Activated naive CD4-positive, alpha-beta T cell treated with anti-CD3 and anti-CD28 coated beads, Interleukin-2, amount 50 U/mL, for 24 hours (primary cell): ENCODE measurements at regions not wholly inside any gene's neighbourhood (a gene's known extent, or its start where the extent isn't known, plus 50 kb on each side); places are given as distances from the start of the nearest gene placed in this dataset.
A peak's percentile ranks its signal among the peaks of the same experiment; 100 is the strongest.

Experiments used
- H3K27ac Mint-ChIP-seq: one replicate; pipeline ENCODE4 v1.8.0; 2021; ENCODE audit warnings: mild to moderate bottlenecking, mixed read lengths
- H3K27me3 Mint-ChIP-seq: one replicate; pipeline ENCODE4 v1.8.0; 2021; ENCODE audit warnings: mixed read lengths
- H3K36me3 Mint-ChIP-seq: one replicate; pipeline ENCODE4 v1.8.0; 2021; ENCODE audit warnings: mixed read lengths
- H3K4me1 Mint-ChIP-seq: one replicate; pipeline ENCODE4 v1.8.0; 2021; ENCODE audit warnings: mixed read lengths
- H3K4me3 Mint-ChIP-seq: one replicate; pipeline ENCODE4 v1.8.0; 2021; ENCODE audit warnings: mild to moderate bottlenecking, mixed read lengths
- H3K9me3 Mint-ChIP-seq: one replicate; pipeline ENCODE4 v1.8.0; 2021; ENCODE audit warnings: mixed read lengths

DNA sequence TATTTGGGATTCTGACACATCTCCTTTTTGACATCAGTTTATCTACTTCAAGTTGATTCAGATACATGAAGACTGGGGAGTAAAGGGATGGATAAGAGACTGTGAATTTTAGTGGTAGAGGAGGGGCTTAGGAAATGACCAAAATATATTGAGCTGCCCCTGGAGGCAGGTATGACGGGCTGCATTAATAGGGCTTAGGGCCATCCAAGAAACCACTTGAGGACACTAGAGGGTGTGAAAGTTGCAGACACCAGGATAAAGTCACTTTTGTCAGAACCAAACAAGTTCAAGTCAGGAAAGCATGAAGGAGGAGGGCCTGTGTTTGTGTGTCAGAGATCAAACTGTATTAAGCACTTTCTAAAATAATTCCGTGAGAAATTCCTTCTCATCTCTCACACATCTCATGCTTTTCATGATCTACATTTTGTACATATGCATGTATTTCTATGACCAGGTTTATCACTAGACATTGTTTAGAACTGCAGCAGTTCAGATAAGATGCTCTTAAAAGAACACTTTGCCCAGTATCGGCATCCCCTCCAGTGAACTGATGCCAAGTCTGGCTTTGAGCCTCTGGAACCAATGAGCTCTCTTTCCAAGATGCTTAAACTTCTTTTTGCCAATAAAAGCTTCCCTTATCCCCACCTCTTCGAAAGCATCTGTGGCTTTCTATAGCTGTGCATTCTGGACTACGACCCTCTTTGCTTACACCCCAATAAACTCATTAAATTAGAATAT is 136.9 kb downstream of the SLC38A1 start:
- no peak overlapping the region for H3K27ac Mint-ChIP-seq
- H3K36me3 Mint-ChIP-seq, result no peaks in the 10 kb centered on the region
- no peaks in the 10 kb centered on the region for H3K4me1 Mint-ChIP-seq
- H3K27me3 Mint-ChIP-seq, result no peaks in the 10 kb centered on the region
- H3K4me3 Mint-ChIP-seq, result no peak overlapping the region
- no peaks in the 10 kb centered on the region for H3K9me3 Mint-ChIP-seq

GRCh38 chr12:46127656-46128055 is 137.3 kb upstream of the SCAF11 start:
- H3K27ac Mint-ChIP-seq, result no peak overlapping the region
- no peaks in the 10 kb centered on the region for H3K9me3 Mint-ChIP-seq
- H3K36me3 Mint-ChIP-seq, result no peaks in the 10 kb centered on the region
- peaks cover 5% of the 10 kb centered on the region for H3K4me1 Mint-ChIP-seq
- H3K4me3 Mint-ChIP-seq, result no peak overlapping the region
- H3K27me3 Mint-ChIP-seq, result no peaks in the 10 kb centered on the region

DNA sequence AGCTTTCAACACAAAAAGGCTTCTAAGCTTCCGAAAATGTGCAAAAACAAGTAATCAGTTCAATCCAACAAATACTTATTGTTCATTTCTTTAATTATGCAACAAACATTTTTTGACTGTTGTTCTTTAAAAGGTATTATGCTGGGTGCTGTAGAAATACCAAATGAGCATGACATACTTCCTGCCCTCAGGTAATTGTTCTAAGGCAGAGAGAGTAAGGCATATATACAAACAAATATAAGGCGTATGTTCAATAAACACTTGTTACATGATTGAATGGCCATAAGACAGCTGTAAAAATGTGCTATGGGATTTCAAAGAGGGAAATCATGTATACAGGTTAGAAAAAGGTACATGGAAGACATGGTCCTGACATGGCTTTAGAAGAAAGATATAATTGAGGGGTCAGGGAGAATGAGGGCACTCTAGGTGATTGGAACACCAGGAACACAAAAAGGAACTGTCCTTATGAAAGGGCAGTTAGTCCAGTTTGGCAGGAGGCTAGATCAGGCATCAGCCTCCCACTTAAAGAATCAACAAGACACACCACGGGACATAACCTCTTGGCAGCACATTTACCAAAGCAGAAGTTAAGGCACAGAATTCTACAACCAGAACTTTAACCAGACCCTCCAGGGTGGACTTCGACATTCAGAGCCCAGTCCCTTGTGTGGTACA is 135.8 kb upstream of the SCAF11 start:
- Mint-ChIP-seq H3K4me3 (no peak overlapping the region), H3K27me3 (no peaks in the 10 kb centered on the region), H3K4me1 (peaks cover 5% of the 10 kb centered on the region), H3K9me3 (no peaks in the 10 kb centered on the region), H3K36me3 (no peaks in the 10 kb centered on the region), H3K27ac (no peak overlapping the region)

DNA sequence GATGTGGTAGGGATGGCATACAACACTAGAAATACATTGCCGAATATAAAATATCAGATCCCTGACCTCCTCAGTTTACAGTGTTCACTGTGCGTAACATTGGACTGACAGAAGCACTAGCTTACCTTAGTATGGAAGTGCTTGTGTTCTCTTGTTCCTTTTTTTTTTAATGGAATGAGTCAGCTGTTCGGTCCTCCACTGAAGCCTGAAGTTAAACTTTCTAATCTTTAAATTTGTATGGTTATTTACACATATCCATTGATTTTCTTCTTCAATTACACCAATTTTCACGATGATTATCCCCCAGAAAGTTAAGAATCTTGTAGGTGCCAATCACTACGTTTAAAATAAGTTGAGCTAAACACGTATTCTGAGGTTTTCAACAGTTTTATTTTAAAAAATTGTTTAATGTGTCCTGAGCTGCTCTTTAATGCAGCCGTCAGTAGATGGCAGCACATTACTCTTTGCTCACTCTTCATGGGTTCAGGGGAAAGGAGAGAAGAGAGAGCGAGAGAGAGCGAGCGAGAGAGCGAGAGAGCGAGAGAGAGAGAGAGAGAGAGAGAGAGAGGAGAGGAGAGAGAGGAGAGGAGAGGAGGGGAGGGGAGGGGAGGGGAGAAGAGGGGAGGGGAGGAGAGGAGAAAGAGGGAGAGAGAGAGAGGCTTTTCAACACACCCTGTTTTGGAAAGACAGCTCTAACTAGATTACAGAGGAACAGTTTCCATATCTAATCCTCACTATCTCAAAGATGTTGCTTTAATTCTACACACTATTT is 134.7 kb upstream of the SCAF11 start:
- Mint-ChIP-seq H3K9me3 (no peaks in the 10 kb centered on the region), H3K27ac (peak overlapping the region; percentile 93)

GRCh38 chr12:46124132-46124847 is 133.9 kb upstream of the SCAF11 start:
- Mint-ChIP-seq H3K27ac (no peak overlapping the region), H3K36me3 (no peaks in the 10 kb centered on the region), H3K4me3 (no peak overlapping the region), H3K27me3 (no peaks in the 10 kb centered on the region), H3K4me1 (peaks cover 5% of the 10 kb centered on the region), H3K9me3 (no peaks in the 10 kb centered on the region)

More for the DNA sequence above, 134.7 kb upstream of the SCAF11 start:
- Mint-ChIP-seq H3K27me3 (no peaks in the 10 kb centered on the region), H3K4me1 (peaks cover 5% of the 10 kb centered on the region), H3K36me3 (no peaks in the 10 kb centered on the region), H3K4me3 (peak overlapping the region; percentile 42)

- Mint-ChIP-seq H3K4me3 (no peak overlapping the region), H3K27me3 (peaks cover 4% of the 10 kb centered on the region), H3K4me1 (no peaks in the 10 kb centered on the region), H3K27ac (no peak overlapping the region), H3K36me3 (peaks cover 2% of the 10 kb centered on the region), H3K9me3 (peaks cover 15% of the 10 kb centered on the region)
Measured at GRCh38 chr12:46112364-46112763, 122.0 kb upstream of the SCAF11 start.

DNA sequence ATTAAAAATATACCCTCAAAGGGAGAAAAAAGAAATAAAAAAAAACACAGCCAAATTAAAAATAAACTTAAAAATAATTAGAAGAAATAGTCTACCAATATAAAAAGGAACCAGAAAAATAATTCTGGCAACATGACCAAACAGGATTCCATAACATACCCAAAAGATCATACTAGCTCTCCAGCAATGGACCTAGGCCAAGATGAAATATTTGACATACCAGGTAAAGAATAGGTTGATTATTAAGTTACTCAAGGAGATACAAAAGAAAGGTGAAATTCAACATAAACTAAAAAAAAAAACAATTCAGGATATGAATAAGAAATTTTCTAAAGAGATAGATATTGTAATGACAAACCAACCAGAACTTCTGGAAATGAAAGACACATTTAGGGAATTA is 121.3 kb upstream of the SCAF11 start:
- H3K36me3 Mint-ChIP-seq, result peaks cover 2% of the 10 kb centered on the region
- peaks cover 15% of the 10 kb centered on the region for H3K9me3 Mint-ChIP-seq
- H3K27me3 Mint-ChIP-seq, result peaks cover 4% of the 10 kb centered on the region
- no peak overlapping the region for H3K4me3 Mint-ChIP-seq
- H3K4me1 Mint-ChIP-seq, result no peaks in the 10 kb centered on the region
- H3K27ac Mint-ChIP-seq, result no peak overlapping the region

DNA sequence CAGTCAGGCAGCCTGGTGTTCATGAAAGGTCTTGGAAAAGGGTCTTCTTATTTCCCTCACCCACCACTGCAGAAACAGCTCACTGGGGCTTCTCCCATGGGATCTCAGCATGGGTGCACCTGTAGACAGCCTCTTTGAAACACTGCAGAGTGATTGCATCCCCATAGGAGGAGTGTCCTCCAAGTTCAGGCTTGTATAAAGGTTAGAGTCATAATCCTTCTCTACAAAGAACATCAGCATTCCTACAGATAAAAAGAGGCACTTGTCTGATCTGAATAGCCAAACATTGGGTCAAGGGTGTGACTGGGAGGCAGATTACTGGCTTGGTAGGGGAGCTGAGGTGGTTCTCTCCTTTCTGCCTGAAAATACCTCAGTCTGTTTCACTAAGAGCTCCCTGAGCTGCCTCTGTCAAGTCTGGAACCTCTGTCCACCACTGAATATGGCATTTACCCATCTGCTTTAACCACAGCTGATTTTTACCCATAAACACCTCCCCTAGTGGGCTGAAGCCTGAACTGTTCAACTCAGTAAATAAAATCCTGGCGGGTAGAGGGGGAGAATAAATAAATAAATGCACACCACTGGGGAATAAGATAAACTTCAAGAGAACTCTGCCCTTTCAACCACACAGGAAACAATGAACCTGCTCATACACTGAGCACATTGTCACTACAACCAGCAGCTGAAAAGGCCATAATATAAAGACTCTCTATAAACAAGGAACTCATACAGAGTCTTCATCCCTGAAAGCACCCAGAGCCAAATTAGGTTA is 120.7 kb upstream of the SCAF11 start:
- Mint-ChIP-seq H3K27ac (no peak overlapping the region), H3K4me3 (no peak overlapping the region), H3K4me1 (no peaks in the 10 kb centered on the region), H3K27me3 (peaks cover 4% of the 10 kb centered on the region), H3K36me3 (peaks cover 2% of the 10 kb centered on the region), H3K9me3 (peaks cover 15% of the 10 kb centered on the region)

- Mint-ChIP-seq H3K36me3 (peaks cover 2% of the 10 kb centered on the region), H3K27ac (no peak overlapping the region), H3K4me1 (no peaks in the 10 kb centered on the region), H3K4me3 (no peak overlapping the region), H3K9me3 (peaks cover 15% of the 10 kb centered on the region), H3K27me3 (peaks cover 4% of the 10 kb centered on the region)
Measured at GRCh38 chr12:46110223-46110611, 119.8 kb upstream of the SCAF11 start.

DNA sequence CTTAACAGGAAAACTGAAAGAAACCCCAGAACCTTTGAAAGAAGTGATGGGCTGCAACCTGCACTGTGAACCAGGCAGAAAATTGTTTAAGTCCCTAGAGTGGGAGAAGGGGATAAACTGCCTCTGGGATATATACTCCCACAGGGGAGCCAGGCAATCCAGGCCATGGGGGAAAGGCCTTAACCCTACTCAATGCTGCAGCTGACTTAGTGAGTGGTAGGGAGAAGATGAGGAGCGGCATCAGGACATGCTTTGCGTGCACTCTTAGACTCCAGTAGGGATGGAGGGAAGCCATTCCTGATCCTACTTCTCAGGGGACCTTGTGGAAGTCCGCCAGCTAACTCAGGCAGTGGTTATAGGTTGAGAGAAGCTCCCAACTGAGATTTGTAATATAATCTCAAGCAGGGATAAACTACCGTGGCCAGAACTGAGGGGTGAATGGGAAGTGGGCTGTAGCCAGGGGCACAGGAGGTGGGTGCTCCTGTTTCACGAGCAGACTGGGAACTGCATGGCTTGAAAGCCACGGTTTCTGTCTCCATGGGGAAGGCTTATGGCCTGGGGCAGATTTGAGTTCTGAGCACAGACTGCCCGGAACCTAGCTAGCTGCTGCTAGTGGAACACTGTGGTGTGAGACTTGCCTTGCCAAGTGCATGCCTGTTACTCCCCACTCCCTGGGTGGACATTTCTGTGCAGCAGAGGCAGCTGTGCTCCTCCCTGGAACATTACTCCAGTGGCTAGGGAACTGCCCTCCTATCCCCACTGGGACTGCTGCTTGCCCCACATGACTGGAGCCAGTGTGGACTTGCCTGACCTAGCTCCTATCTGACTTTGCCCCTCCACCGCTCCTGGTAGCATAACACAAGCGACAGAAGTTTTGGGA is 119.2 kb upstream of the SCAF11 start:
- Mint-ChIP-seq H3K9me3 (peaks cover 15% of the 10 kb centered on the region), H3K4me3 (no peak overlapping the region)

GRCh38 chr12:46108721-46109120 is 118.3 kb upstream of the SCAF11 start:
- H3K4me1 Mint-ChIP-seq, result no peaks in the 10 kb centered on the region
- H3K9me3 Mint-ChIP-seq, result peaks cover 15% of the 10 kb centered on the region
- peaks cover 4% of the 10 kb centered on the region for H3K27me3 Mint-ChIP-seq
- no peak overlapping the region for H3K27ac Mint-ChIP-seq
- H3K4me3 Mint-ChIP-seq, result no peak overlapping the region
- H3K36me3 Mint-ChIP-seq, result peaks cover 2% of the 10 kb centered on the region

More for the DNA sequence above, 119.2 kb upstream of the SCAF11 start:
- Mint-ChIP-seq H3K36me3 (peaks cover 2% of the 10 kb centered on the region), H3K27ac (no peak overlapping the region), H3K27me3 (peaks cover 4% of the 10 kb centered on the region), H3K4me1 (no peaks in the 10 kb centered on the region)

DNA sequence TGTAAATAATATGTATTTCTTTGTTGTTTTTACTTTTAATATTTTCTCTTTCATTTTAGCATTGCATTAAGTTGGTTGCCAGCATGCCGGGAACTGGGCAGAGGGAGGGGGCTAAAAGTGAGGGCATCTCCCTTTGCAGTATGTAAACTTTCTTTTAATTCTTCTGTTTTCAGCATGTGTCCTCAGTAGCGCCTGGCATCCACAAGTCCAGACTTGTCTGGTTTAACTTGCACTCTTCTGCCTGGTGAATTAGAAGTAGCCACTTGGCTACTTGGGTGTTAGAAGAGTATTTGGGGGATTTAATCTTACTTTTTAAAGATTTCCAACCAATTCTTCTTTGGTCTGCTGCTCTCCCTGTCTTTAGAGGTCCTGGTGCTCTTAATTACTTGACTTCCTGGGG is 117.2 kb upstream of the SCAF11 start:
- Mint-ChIP-seq H3K9me3 (peaks cover 11% of the 10 kb centered on the region), H3K27ac (no peak overlapping the region), H3K4me1 (no peaks in the 10 kb centered on the region), H3K27me3 (peaks cover 1% of the 10 kb centered on the region), H3K4me3 (no peak overlapping the region), H3K36me3 (peaks cover 2% of the 10 kb centered on the region)

GRCh38 chr12:46105735-46106134 is 115.4 kb upstream of the SCAF11 start:
- Mint-ChIP-seq H3K4me3 (no peak overlapping the region), H3K4me1 (no peaks in the 10 kb centered on the region), H3K36me3 (no peaks in the 10 kb centered on the region), H3K27ac (no peak overlapping the region), H3K9me3 (no peaks in the 10 kb centered on the region), H3K27me3 (peaks cover 1% of the 10 kb centered on the region)
